Fibroblast of villous mesenchyme (primary cell): ENCODE measurements at regions not wholly inside any gene's neighbourhood (a gene's known extent, or its start where the extent isn't known, plus 50 kb on each side); places are given as distances from the start of the nearest gene placed in this dataset.
"Not testable (repeated sequence)": the region's sequence is repeated elsewhere in the genome, so short reads cannot be mapped to it uniquely, and the experiment has no call there.

Experiments used
- DNase-seq: peaks from one replicate; pipeline ENCODE4 v3.0.0-alpha.2; 2010; ENCODE audit warnings: low read depth
- H3K4me3 ChIP-seq: 2 replicates; pipeline ENCODE4 v1.5.1; 2011; ENCODE audit warnings: low read depth, mild to moderate bottlenecking, low read length
- TF ChIP-seq, protein P1 (sequence below): IDR thresholded peaks from 2 replicates; pipeline ENCODE4 v1.5.1; 2012; ENCODE audit warnings: low read depth, mild to moderate bottlenecking, low read length; ENCODE audit not compliant: insufficient read depth

DNA sequence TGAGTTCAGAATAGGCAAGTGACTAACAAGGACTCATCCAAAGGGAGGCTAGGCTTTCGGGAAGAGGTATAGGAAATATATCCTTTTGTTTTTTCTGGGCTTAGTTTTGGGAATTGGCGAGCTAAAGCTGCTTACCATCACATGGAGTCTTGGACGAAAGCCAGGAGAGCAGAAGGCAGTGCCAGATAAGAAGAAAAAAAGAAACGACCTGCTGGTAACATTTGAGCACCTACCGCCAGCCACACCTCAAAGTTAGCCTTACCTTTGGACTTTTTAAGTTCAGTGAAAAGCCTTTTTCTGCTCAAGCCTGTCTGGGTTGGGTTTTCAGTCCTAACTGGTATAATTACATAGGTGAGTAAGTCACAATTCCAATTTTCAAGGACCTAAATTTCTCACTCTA is 85.1 kb upstream of the LCORL start:
- H3K4me3 ChIP-seq, result no peak overlapping the region

DNA sequence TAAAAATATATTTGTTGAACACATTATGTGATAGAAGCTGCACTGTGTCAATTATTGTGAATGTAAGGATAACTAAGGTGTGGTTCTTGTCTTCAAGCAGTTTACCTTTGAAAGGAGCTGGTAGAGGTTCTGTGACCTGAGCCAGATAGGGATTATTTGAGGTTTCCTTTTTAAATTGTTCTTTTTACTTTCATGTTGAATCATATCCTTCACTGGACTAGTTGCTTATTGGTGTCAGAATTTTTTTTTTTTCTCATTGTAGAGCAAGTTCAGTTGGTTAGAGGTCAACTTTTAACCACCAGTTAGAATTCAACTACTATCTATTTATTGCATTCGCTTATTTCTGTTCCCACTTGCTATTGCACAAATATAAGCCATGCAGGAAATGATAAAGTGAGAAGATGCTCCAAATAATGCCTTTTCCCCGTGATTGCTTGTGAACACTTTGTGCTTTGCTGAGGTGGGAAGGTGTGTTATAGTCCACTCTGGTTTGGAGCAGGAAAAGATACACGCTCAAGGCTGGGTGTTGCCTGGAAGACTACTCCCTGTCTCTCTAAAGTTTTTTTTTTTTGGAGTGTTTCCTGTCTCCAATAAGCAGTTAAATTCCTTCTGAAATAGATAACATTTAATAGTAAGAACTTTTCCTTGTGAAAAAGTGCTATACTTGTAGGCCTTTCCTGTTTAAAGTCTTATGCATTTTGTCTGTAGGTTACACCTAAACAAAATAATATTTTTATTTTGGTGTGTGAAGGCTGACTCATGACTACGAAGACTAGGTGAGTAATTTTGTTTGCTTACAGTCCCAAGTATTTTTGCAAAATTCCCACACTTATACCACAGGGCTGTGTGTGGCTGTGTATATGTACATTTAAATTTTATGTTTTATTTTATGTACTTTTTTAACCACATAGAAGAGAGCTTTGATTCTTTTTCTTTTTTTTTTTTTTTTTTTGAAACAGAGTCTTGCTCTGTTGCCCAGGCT is 83.8 kb upstream of the LCORL start:
- TF ChIP-seq, protein P1, sequence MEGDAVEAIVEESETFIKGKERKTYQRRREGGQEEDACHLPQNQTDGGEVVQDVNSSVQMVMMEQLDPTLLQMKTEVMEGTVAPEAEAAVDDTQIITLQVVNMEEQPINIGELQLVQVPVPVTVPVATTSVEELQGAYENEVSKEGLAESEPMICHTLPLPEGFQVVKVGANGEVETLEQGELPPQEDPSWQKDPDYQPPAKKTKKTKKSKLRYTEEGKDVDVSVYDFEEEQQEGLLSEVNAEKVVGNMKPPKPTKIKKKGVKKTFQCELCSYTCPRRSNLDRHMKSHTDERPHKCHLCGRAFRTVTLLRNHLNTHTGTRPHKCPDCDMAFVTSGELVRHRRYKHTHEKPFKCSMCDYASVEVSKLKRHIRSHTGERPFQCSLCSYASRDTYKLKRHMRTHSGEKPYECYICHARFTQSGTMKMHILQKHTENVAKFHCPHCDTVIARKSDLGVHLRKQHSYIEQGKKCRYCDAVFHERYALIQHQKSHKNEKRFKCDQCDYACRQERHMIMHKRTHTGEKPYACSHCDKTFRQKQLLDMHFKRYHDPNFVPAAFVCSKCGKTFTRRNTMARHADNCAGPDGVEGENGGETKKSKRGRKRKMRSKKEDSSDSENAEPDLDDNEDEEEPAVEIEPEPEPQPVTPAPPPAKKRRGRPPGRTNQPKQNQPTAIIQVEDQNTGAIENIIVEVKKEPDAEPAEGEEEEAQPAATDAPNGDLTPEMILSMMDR, result no peak
- no peak for DNase-seq
- H3K4me3 ChIP-seq, result no peak overlapping the region

More for the DNA sequence above, 85.1 kb upstream of the LCORL start:
- DNase-seq, result no peak
- TF ChIP-seq, protein P1, result no peak

DNA sequence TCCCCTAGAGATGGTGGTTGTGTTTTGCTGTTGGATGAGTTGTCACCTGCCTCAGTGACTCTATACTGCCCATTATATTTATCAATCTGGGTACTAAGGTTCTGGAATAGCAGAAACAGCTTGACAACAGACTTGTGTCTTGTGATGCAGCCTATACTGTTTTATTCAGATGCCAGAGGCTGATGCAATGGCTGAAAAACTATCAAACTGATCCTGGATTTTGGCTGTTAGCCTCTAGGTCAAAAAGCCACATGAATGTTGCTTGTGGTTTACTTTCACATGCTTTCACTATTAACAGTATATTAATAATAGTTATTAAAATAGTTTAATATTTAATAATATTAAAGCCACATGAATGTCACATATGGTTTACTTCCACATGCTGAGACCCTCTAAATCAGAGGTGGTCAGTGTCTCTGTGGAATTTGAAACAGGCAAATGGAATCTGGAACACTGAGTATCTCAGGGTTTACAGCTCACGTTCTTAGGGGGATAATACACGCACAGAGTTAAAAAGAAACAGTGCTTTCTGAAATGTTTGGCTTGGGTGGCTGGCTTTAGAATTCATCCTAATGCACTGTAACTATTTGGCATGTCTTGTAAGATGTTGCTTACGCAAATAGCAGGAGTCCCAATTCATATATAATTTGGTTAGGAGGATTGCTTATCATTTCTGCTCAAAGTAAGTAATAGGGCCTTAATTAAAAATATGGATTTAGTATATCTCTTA is 82.5 kb upstream of the LCORL start:
- peak; percentile 2 for DNase-seq
- no peak overlapping the region for H3K4me3 ChIP-seq
- TF ChIP-seq, protein P1, result no peak

DNA sequence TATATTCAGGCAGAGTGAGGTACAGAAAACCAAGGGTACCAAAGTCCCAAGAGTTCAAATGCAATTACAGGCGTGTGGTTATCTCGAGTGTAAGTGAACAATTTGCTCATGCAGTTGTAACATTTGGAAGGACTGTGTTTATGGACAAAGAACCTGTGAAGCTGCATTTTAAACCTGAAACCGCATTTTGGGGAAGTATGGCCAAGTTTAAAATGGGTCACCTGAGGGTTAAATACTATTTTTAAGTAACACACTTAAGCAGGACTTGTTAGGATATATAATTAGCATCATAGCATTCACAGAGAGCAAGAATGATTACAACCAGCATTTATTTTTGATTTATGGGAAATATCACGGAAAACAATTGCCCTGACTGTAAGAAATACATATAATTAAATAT is 79.1 kb upstream of the LCORL start:
- TF ChIP-seq, protein P1, result no peak
- H3K4me3 ChIP-seq, result no peak overlapping the region
- no peak for DNase-seq

DNA sequence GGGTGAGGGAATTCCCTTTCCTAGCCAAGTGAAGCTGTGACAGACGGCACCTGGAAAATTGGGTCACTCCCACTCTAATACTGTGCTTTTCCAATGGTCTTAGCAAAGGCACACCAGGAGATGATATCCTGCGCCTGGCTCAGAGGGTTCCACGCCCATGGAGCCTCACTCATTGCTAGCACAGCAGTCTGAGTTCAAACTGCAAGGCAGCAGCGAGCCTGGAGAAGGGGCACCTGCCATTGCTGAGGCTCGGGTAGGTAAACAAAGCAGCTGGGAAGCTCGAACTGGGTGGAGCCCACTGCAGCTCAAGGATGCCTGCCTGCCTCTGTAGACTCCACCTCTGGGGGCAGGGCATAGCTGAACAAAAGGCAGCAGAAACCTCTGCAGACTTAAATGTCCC is 68.9 kb upstream of the LCORL start:
- DNase-seq, H3K4me3 ChIP-seq: not testable (repeated sequence)

DNA sequence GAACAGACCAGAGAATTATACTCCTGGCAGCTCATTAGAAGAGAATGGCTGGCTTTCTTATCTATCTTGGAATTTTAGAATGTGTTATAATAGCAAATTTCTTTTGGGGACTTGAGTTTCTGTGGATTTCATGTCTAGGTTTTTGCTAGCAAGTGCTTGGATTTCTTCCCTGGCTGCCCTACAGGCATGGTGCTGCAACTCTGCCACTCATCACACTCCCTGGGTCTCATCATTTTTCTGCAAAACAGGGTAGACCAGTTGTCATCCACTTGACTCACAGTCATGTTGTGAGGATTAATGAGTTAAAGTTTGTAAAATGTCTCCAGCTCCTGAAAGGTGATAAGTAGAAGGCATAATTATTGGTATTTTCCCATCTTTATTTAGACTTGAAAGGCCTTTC is 60.7 kb upstream of the LCORL start:
- TF ChIP-seq, protein P1, result no peak
- no peak for DNase-seq

DNA sequence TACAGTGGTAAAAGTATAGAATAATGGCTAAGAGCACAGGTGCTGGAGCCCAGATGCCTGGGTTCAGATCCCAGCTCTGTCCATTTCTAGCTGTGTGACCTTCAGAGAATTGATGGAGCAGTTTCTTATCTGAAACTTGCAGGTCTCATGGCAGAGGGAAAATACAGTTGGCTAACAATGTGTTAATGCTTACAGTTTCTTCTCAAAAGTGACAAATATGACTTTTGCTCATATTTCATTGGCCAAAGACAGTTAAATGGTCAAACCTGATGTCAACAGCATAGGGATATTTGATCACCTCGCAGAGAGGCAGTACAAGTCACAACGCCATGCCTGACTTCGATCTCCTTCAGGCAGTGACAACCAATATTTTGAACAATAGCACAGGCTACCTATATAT is 60.2 kb upstream of the LCORL start:
- TF ChIP-seq, protein P1, result no peak
- H3K4me3 ChIP-seq, result no peak overlapping the region
- no peak for DNase-seq

More for the DNA sequence above, 60.7 kb upstream of the LCORL start:
- H3K4me3 ChIP-seq, result no peak overlapping the region
